GM19467 (cell line): ENCODE measurements at regions not wholly inside any gene's neighbourhood (a gene's known extent, or its start where the extent isn't known, plus 50 kb on each side); places are given as distances from the start of the nearest gene placed in this dataset.

ENCODE experiments used
- ATAC-seq: cut with Tn5 transposase; IDR thresholded peaks from one replicate; pipeline ENCODE4 v1.9.1; 2021; ENCODE audit warnings: mild to moderate bottlenecking, moderate library complexity; ENCODE audit not compliant: unreplicated experiment

- ATAC-seq = no peak
Observed at GRCh38 chr22:19620742-19621371, 93.4 kb upstream of the SEPTIN5 start.

- no peak for ATAC-seq
Observed at GRCh38 chr22:19621373-19622060, 92.8 kb upstream of the SEPTIN5 start.

GRCh38 chr22:19622061-19622441 lies 92.3 kb upstream of the SEPTIN5 start:
- no peak for ATAC-seq

- no peak for ATAC-seq
Observed at GRCh38 chr22:19625331-19626041, 88.8 kb upstream of the SEPTIN5 start.

GRCh38 chr22:19626042-19626587 lies 88.2 kb upstream of the SEPTIN5 start:
- ATAC-seq = no peak

GRCh38 chr22:19626666-19627065 lies 87.6 kb upstream of the SEPTIN5 start:
- no peak for ATAC-seq

GRCh38 chr22:19628038-19628776 lies 86.1 kb upstream of the SEPTIN5 start:
- ATAC-seq = no peak

GRCh38 chr22:19629331-19629719 lies 85.0 kb upstream of the SEPTIN5 start:
- no peak for ATAC-seq

- ATAC-seq = no peak
Observed at GRCh38 chr22:19629720-19630419, 84.4 kb upstream of the SEPTIN5 start.

GRCh38 chr22:19630614-19631013 lies 83.7 kb upstream of the SEPTIN5 start:
- ATAC-seq = no peak

- no peak for ATAC-seq
Observed at GRCh38 chr22:19631899-19632667, 82.2 kb upstream of the SEPTIN5 start.

GRCh38 chr22:19632668-19633148 lies 81.6 kb upstream of the SEPTIN5 start:
- ATAC-seq = no peak

- ATAC-seq = no peak
Observed at GRCh38 chr22:19634226-19634975, 79.9 kb upstream of the SEPTIN5 start.

- ATAC-seq = no peak
Observed at GRCh38 chr22:19635644-19636043, 78.7 kb upstream of the SEPTIN5 start.

GRCh38 chr22:19636696-19637407 lies 77.5 kb upstream of the SEPTIN5 start:
- ATAC-seq = no peak

- ATAC-seq = no peak
Observed at GRCh38 chr22:19637408-19638281, 76.7 kb upstream of the SEPTIN5 start.

GRCh38 chr22:19638282-19639015 lies 75.9 kb upstream of the SEPTIN5 start:
- ATAC-seq = no peak
